ENCODE measurements at regions not wholly inside any gene's neighbourhood (a gene's known extent, or its start where the extent isn't known, plus 50 kb on each side); places are given as distances from the start of the nearest gene placed in this dataset.

DNA sequence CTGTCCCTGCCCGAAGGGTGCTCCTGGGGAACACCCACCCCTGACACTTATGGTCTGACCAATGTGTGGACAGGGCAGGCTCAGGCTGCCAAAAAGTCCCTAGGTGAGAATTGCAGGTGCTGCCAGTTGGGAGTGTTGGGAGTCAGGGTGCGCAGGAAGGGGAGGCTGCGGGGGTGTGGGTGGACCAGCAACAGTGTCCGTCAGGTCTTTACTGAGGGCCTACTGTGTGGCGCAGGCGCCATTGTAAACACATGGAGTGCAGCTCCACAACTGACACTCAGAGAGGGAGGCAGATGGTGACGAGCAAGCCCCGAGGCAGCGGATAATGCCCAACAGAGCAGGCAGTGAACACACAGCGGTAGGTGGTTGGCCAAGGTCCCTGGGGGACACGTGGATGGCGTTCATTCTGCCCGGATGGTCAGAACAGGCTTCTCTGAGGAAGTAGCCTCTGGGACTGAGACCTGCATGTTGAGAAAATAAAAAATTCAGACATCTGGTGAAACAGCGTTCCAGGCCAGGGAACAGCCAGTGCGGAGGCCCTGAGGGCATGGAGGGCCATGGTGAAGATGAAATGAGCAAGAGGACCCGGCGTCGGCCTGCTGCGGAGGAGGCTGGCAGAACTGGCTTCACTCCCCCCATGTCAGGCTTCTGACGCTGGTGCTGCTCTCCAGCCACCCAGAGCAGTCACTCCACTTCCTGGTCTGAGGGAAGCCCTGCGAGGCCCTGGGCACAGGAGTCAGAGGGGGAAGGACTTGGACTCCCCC is 136.2 kb upstream of the ZBTB40 start:
- DNase-seq: no peak
- H3K4me1 Mint-ChIP-seq (ENCODE audit: low read depth): no peaks in the 10 kb centered on the region
- H3K4me3 Mint-ChIP-seq: no peak overlapping the region
- H3K27ac Mint-ChIP-seq: no peak overlapping the region
- no peaks in the 10 kb centered on the region for H3K36me3 Mint-ChIP-seq (ENCODE audit: low read depth)
- peaks cover 40% of the 10 kb centered on the region for H3K27me3 Mint-ChIP-seq
- no peaks in the 10 kb centered on the region for H3K9me3 Mint-ChIP-seq

DNA sequence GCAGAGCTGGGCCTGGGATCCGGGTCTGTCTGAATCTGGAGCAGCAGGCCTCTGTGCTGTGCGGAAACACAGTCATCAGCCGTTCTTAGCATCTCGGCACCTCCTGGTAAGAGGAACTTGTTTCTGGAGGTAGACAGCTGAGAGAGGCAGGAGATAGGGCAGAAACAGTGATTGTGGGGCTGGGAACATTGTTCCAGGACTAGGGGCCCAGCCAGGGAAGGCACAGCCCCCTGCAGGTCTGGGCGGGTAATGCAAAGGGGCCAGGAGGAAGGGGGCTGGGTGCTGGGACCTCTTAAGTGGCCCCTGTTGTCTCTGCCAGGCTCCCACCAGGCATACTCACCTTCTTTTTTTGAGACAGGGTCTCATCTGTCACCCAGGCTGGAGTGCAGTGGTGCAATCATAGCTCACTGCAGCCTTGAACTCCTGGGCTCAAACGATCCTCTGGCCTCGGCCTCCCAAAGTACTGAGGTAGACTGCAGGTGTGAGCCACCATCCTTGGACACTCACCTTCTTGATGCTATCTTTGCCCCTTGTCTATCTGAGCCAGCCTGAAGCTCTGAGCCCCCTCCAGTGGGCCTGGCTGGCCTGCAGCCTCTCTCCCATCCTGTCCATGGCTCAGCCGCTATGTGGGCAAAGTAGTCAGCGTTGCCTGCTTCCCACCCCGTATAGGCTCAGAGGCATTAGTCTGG is 134.3 kb upstream of the ZBTB40 start:
- Mint-ChIP-seq H3K27me3 (peaks cover 37% of the 10 kb centered on the region), H3K4me3 (no peak overlapping the region), H3K4me1 (ENCODE audit: low read depth) (no peaks in the 10 kb centered on the region), H3K27ac (no peak overlapping the region), H3K36me3 (ENCODE audit: low read depth) (no peaks in the 10 kb centered on the region), H3K9me3 (no peaks in the 10 kb centered on the region)
- DNase-seq: no peak

DNA sequence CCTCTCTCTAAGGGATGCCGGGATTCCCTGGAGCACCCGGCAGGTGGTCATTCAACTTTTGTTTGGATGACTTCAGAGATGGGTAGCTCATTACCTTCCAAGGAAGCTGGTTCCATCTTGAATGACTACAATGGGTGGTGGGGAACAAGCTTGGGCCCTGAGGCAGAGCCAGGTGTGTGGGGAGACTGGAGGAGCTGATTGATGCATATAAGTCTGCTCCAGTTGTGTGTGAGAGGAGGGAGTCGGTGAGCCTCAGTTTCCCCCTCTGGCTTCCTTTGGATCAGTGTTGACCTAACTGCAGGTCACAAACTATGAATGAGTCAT is 133.8 kb upstream of the ZBTB40 start:
- Mint-ChIP-seq H3K9me3 (no peaks in the 10 kb centered on the region), H3K4me3 (no peak overlapping the region), H3K36me3 (ENCODE audit: low read depth) (no peaks in the 10 kb centered on the region), H3K27ac (no peak overlapping the region), H3K27me3 (peaks cover 33% of the 10 kb centered on the region), H3K4me1 (ENCODE audit: low read depth) (no peaks in the 10 kb centered on the region)
- no peak for DNase-seq

DNA sequence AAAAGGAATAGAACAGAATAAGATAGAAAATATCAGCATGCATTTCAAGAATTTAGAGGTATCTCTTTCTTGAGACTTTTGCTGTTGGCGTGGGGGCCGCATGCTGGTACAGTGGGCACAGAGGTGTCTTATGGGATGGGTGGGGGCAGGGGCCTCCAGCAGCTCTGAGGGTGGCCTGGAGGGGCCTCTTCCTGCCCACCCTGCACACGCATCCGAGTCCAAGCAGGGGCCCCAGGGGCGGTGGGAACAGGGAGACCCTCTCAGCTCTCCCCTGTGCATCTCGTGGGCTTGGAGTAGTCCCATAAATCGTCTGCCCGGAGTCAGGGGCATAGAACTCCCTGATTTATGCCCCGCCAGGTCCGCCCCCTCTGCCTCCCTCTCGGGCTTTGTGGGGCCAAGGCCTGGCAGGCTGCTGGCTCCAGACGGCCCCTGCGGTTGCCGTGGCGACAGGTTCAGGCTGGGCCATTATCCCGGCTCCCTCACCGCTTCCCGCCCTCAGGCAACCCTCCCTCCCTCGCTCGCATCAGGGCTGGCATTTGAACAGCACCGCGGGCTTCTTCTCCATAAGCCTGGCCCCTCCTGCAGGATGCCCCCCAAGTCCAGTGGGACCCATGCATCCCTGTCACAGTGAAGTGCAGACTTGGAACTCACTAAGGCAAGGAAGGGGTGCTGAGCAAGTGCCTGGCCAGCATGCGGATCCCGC is 133.2 kb upstream of the ZBTB40 start:
- Mint-ChIP-seq H3K36me3 (ENCODE audit: low read depth) (no peaks in the 10 kb centered on the region), H3K27ac (no peak overlapping the region), H3K27me3 (peaks cover 31% of the 10 kb centered on the region), H3K9me3 (no peaks in the 10 kb centered on the region), H3K4me3 (no peak overlapping the region), H3K4me1 (ENCODE audit: low read depth) (no peaks in the 10 kb centered on the region)
- DNase-seq: no peak

DNA sequence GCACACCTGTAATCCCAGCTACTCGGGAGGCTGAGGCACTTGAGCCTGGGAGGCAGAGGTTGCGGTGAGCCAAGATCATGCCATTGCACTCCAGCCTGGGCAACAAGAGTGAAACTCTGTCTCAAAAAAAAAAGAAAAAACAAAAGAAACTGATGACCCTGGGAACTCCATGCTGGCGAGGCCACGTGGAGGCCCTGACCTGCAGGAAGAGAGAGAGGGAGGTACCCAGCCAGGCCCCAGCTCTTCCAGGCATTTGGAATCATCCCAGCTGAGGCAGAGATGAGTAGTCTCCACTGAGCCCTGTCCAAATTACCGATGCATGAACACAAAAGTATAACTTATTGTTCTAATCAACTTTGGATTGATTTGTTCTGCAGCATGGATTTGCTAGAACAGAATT is 132.0 kb upstream of the ZBTB40 start:
- Mint-ChIP-seq H3K9me3 (no peaks in the 10 kb centered on the region), H3K36me3 (ENCODE audit: low read depth) (no peaks in the 10 kb centered on the region), H3K27ac (no peak overlapping the region), H3K27me3 (peaks cover 26% of the 10 kb centered on the region), H3K4me1 (ENCODE audit: low read depth) (no peaks in the 10 kb centered on the region), H3K4me3 (no peak overlapping the region)
- DNase-seq: no peak

DNA sequence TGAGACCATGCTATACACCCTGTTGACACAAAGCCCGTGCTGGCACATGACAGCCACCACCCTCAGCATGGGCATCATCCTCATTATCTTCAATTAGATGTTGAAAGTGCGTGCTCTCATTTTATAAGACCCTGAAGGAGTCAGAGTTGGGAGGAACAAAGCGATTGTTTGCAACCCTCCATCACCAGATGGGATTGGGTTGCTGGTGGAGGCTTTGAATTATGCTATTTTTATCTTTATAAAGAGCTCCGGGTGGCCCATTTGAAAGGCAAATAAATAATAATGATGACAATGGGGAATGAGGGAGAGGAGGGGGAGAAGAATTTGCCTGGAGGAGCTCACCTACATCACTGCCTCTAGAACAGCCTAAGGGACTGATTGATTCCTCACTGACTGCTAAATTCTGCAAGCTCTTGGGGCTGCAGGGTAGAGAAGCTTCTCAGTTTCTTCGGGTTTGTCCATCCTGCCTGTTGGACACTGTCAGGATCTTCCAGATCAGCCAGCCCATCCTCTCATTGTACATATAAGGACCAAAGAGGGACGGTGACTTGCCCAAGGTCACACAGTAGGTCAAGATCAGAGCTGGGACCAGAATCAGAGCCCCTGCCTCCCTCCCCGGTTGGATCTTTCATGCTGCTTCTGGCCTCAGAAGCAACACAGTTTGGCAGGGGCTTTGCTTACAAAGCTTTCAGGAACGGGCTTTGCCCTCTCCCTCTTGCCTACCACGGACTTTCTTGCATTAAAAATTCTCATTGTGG is 130.9 kb upstream of the ZBTB40 start:
- Mint-ChIP-seq H3K27ac (no peak overlapping the region), H3K4me3 (no peak overlapping the region), H3K27me3 (peaks cover 22% of the 10 kb centered on the region), H3K4me1 (ENCODE audit: low read depth) (no peaks in the 10 kb centered on the region), H3K9me3 (no peaks in the 10 kb centered on the region), H3K36me3 (ENCODE audit: low read depth) (no peaks in the 10 kb centered on the region)
- no peak for DNase-seq

DNA sequence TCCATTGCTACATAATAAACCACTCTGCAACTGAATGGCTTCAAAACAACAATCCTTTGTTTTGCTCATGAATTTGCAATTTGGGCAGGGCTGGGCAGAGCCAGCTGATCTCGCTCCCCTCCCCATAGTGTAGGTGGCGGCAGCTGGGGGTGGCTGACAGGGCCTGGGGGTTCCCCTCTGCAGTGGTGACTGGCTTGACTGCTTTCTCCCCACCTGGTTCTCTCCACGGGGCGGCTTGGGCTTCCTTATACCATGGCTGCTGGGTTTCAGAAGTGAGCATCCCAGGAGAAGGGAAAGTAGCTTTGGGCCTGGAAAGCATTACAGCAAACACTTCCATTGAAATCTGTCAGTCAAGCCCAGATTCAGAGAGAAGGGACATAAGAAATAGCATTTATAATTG is 129.7 kb upstream of the ZBTB40 start:
- Mint-ChIP-seq H3K27me3 (peaks cover 22% of the 10 kb centered on the region), H3K4me3 (no peak overlapping the region), H3K9me3 (no peaks in the 10 kb centered on the region), H3K4me1 (ENCODE audit: low read depth) (no peaks in the 10 kb centered on the region), H3K36me3 (ENCODE audit: low read depth) (no peaks in the 10 kb centered on the region), H3K27ac (no peak overlapping the region)
- no peak for DNase-seq

DNA sequence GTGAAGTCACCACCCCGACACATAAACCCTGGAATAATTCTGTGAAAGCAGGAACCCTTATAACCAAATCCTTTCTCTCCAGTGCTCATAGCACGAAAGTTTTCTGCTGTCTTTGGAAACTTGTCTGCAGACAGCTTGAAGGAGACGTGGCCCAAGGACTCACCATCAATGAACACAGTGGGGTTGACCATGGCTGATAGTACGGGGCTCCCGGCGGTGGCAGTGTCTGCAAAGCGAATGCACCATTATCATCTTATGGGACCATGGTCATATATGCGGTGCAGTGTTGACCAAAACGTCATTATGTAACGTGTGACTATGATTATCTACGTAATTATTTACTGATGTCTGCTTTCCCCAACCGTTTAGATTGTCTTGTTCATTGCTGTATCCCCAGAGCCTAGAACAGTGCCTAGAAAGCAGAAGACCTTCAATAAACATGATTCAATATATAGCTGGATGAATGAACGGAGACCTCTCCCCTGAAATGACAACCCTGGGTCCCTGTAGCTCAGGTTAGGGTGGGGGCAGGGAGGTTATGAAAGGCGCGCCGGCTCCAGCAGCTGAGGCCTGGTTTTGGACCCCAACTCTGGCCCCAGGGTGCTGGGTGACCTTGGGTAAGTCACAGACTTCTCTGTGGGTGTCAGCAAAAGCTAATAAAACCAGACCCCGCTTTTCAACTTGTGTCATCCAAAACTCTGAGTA is 128.4 kb upstream of the ZBTB40 start:
- peaks cover 13% of the 10 kb centered on the region for H3K27me3 Mint-ChIP-seq
- no peak overlapping the region for H3K4me3 Mint-ChIP-seq
- H3K9me3 Mint-ChIP-seq: no peaks in the 10 kb centered on the region
- no peaks in the 10 kb centered on the region for H3K4me1 Mint-ChIP-seq (ENCODE audit: low read depth)
- H3K27ac Mint-ChIP-seq: no peak overlapping the region
- no peaks in the 10 kb centered on the region for H3K36me3 Mint-ChIP-seq (ENCODE audit: low read depth)
- DNase-seq: no peak

DNA sequence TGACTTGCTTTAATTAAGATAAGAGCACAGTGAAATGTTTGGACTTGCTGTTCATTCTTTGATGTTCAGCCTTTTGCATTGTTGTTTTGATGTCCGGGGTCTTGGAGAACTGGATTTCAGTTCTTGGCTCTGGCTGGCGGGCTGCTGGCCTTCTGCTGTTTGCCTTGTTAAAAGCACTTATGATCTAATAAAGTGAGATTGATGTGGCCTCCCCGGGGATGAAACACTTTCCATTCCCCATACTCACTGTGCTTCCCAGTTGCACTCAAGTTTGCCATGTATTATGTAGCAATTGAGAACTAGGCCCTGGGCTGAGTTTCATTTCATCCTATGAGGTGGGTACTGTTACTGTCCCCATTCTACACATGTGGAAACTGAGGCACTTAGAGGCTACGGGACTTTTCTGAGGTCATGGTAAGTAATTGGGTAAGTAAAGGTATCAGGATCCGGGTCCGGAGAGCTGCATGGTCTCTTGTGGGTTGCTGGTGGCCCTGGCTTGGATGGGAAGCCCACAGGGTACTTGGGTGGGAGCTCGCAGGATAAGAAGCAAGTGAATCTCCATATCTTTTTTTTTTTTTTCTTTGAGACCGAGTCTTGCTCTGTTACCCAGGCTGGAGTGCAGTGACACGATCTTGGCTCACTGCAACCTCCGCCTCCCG is 127.7 kb upstream of the ZBTB40 start:
- H3K27me3 Mint-ChIP-seq: peaks cover 9% of the 10 kb centered on the region
- no peak overlapping the region for H3K27ac Mint-ChIP-seq
- DNase-seq: no peak
- no peaks in the 10 kb centered on the region for H3K4me1 Mint-ChIP-seq (ENCODE audit: low read depth)
- H3K4me3 Mint-ChIP-seq: no peak overlapping the region
- H3K9me3 Mint-ChIP-seq: no peaks in the 10 kb centered on the region
- H3K36me3 Mint-ChIP-seq (ENCODE audit: low read depth): no peaks in the 10 kb centered on the region

DNA sequence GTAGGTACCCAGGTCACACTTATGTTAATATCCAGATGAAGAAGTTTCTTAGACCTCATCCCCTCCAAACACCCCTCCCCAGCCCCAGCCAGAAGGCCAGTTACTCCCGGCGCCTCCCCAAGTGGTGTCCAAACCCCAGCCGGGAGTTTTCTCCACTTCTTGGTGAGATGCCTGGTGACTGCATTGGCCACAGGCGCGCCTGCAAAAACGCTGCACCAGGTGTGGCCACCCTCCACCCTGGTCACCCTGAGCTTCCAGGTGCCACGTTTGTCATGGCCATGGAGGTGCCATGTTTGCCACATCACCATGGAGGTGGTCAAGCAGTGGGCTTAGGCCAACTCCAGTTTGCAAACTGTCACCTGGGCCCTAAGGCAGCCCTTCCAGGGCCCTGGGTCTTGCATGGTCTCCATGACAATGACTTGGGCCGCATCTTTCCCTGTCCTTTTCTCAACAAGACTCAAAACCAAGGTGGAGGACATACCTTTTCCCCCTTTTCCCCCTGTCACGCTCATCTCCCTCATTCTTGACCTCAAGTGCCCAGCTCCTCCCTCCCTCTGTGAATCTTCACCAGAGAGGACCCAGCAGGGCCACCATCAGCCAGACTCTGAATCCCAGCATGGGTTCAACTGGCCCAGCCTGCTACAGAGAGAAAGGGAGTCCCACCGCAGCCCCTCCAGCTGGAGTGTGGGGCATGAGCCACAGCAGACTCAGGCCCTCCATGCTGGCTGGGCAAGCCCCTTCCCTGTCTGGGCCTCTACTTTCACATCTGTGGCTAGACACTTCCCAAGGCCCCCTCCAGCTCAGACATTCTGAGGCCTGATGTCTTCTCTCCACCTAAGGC is 125.9 kb upstream of the ZBTB40 start:
- no peaks in the 10 kb centered on the region for H3K36me3 Mint-ChIP-seq (ENCODE audit: low read depth)
- H3K9me3 Mint-ChIP-seq: no peaks in the 10 kb centered on the region
- H3K4me1 Mint-ChIP-seq (ENCODE audit: low read depth): no peaks in the 10 kb centered on the region
- peaks cover 2% of the 10 kb centered on the region for H3K27me3 Mint-ChIP-seq
- no peak overlapping the region for H3K4me3 Mint-ChIP-seq
- no peak overlapping the region for H3K27ac Mint-ChIP-seq
- DNase-seq: no peak

DNA sequence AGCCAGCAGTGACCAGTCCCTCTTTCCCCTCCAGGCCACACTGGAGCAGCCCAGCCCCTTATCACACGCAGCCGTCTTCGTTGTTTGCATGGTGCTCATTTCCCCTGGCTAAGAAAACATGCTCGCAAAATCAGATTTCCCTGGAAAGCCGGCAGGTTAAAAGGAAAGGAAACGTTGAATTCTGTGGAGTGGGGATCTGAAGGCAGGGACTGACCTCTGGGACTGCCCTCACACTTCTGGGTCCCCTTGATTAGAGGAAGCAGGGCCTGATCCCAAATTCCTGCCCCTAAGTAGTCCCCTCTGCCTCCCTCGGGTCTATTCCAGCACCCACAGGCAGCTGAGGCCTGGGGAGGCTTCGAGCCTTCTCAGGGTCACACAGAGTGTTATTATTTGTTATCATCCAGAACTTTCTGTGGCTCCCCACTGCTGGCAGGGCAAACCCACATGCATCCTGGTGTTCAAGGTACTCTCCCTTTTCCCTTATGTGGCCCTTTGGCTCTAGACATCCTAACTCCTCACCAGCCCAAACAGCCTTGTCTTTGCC is 125.2 kb upstream of the ZBTB40 start:
- H3K9me3 Mint-ChIP-seq: no peaks in the 10 kb centered on the region
- no peak overlapping the region for H3K27ac Mint-ChIP-seq
- no peak overlapping the region for H3K4me3 Mint-ChIP-seq
- peaks cover 1% of the 10 kb centered on the region for H3K27me3 Mint-ChIP-seq
- no peaks in the 10 kb centered on the region for H3K36me3 Mint-ChIP-seq (ENCODE audit: low read depth)
- H3K4me1 Mint-ChIP-seq (ENCODE audit: low read depth): no peaks in the 10 kb centered on the region
- DNase-seq: no peak

DNA sequence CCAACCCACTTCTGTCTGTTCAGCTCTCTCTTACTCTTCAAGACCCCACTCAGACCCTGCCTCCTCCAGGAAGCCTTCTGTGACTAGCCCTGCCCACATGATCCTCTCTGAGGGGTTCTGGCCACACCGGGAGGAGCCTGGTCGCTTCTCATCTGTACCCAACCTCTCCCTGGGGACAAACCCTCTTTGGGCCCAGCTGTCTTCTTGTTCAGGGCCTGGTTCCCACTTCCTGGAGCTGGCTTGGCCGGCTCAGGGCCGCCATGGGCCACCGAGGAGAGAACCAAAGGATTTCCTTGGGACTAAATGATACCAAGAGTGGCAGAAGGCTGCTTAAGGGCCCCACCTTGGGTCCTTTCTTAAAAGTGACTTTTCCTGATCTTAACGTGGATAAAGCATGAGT is 124.7 kb upstream of the ZBTB40 start:
- H3K4me1 Mint-ChIP-seq (ENCODE audit: low read depth): no peaks in the 10 kb centered on the region
- H3K9me3 Mint-ChIP-seq: no peaks in the 10 kb centered on the region
- no peaks in the 10 kb centered on the region for H3K36me3 Mint-ChIP-seq (ENCODE audit: low read depth)
- H3K4me3 Mint-ChIP-seq: no peak overlapping the region
- H3K27me3 Mint-ChIP-seq: peaks cover 4% of the 10 kb centered on the region
- no peak for DNase-seq
- H3K27ac Mint-ChIP-seq: no peak overlapping the region

DNA sequence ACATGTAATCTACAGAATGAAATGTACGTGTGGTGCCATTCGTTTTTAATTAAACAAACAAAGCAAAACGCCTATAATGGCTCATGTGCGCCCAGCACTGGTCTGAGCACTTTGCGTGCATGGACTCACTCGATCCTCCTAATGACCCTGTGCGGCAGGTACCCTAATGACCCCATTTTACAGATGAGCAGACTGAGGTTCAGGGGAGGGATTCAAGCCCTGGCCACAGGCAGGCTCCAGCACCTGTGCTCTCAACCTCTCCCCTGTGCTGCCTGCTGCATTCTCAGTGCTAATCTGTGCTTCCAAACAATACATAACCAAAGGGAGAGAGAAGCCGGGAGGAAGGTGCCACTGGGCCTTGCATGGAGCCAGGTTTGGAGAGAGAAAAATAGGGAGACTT is 124.2 kb upstream of the ZBTB40 start:
- H3K4me3 Mint-ChIP-seq: no peak overlapping the region
- no peaks in the 10 kb centered on the region for H3K4me1 Mint-ChIP-seq (ENCODE audit: low read depth)
- no peaks in the 10 kb centered on the region for H3K9me3 Mint-ChIP-seq
- DNase-seq: no peak
- peaks cover 4% of the 10 kb centered on the region for H3K27me3 Mint-ChIP-seq
- H3K36me3 Mint-ChIP-seq (ENCODE audit: low read depth): no peaks in the 10 kb centered on the region
- H3K27ac Mint-ChIP-seq: no peak overlapping the region
